IMR-90 (cell line): ENCODE measurements at regions not wholly inside any gene's neighbourhood (a gene's known extent, or its start where the extent isn't known, plus 50 kb on each side); places are given as distances from the start of the nearest gene placed in this dataset.

ENCODE experiments used
- ATAC-seq: fragments of 200-7000 bp; cut with Tn5 transposase; 2 replicates; pipeline ENCODE4 v1.9.1; 2020; ENCODE audit warnings: low read depth, mild to moderate bottlenecking, moderate library complexity
- BruUV-seq: library from RNA; stranded (reverse); fragments of 400-500 nt; replicated peaks from 2 replicates; lab custom pipeline; 2021; lab: Mats Ljungman, UMichigan
- CTCF ChIA-PET: fragments of 300-600 bp; formaldehyde crosslinking; extraction: SDS; loops from one replicate; lab custom pipeline; 2021; ENCODE audit warnings: antibody characterized with exemption; lab: Yijun Ruan, JAX
- POLR2A ChIA-PET: fragments of 300-600 bp; sonication (Branson Sonifier 250); formaldehyde crosslinking; loops from one replicate; lab custom pipeline; 2022; ENCODE audit warnings: antibody characterized with exemption; ENCODE audit not compliant: unreplicated experiment; lab: Charles Lee
- DNase-seq: peaks from one replicate; pipeline ENCODE4 v3.0.0; 2013
- H2AFZ ChIP-seq: replicated peaks from 2 replicates; pipeline ENCODE3; 2013; ENCODE audit warnings: low read length, mild to moderate bottlenecking; ENCODE audit not compliant: poor library complexity
- H2AK5ac ChIP-seq: 2 replicates; pipeline ENCODE4 v1.6.1; 2013; ENCODE audit warnings: low read depth, low read length, inconsistent platforms
- H2AK9ac ChIP-seq: replicated peaks from 2 replicates; pipeline ENCODE3; 2013; ENCODE audit warnings: mild to moderate bottlenecking, low read depth, low read length, moderate library complexity; ENCODE audit not compliant: poor library complexity
- H2BK120ac ChIP-seq: 2 replicates; pipeline ENCODE4 v1.6.1; 2013; ENCODE audit warnings: low read depth, low read length, inconsistent platforms
- H2BK15ac ChIP-seq: 3 replicates; pipeline ENCODE4 v1.6.1; 2013; ENCODE audit warnings: low read depth, low read length, inconsistent platforms
- H2BK20ac ChIP-seq: 2 replicates; pipeline ENCODE4 v1.6.1; 2013; ENCODE audit warnings: low read depth, mild to moderate bottlenecking, inconsistent platforms, low read length, moderate library complexity
- H2BK5ac ChIP-seq: 2 replicates; pipeline ENCODE4 v1.6.1; 2013; ENCODE audit warnings: mild to moderate bottlenecking, low read depth, low read length, inconsistent platforms; ENCODE audit not compliant: poor library complexity, severe bottlenecking
- H3K14ac ChIP-seq: replicated peaks from 2 replicates; pipeline ENCODE4 v1.6.1; 2013; ENCODE audit warnings: low read depth, low read length, inconsistent platforms
- H3K18ac ChIP-seq: 2 replicates; pipeline ENCODE4 v1.6.1; 2013; ENCODE audit warnings: low read depth, low read length, control low read depth
- H3K23ac ChIP-seq: 2 replicates; pipeline ENCODE4 v1.6.1; 2013; ENCODE audit warnings: low read depth, low read length, inconsistent platforms
- H3K27ac ChIP-seq: 2 replicates; pipeline ENCODE4 v1.5.1; 2013; ENCODE audit warnings: mild to moderate bottlenecking, control low read depth, low read length; ENCODE audit not compliant: insufficient read depth
- H3K27me3 ChIP-seq: 2 replicates; pipeline ENCODE4 v1.6.1; 2013; ENCODE audit warnings: low read length; ENCODE audit not compliant: control insufficient read depth, insufficient read depth
- H3K36me3 ChIP-seq: 2 replicates; pipeline ENCODE4 v1.6.1; 2013; ENCODE audit warnings: low read length, mixed read lengths; ENCODE audit not compliant: control insufficient read depth, insufficient read depth
- H3K4ac ChIP-seq: 2 replicates; pipeline ENCODE4 v1.6.1; 2013; ENCODE audit warnings: low read depth, low read length, inconsistent platforms
- H3K4me1 ChIP-seq: 2 replicates; pipeline ENCODE4 v1.6.1; 2013; ENCODE audit warnings: low read length, mixed read lengths; ENCODE audit not compliant: control insufficient read depth, insufficient read depth
- H3K4me2 ChIP-seq: 2 replicates; pipeline ENCODE4 v1.6.1; 2013; ENCODE audit warnings: low read depth, mild to moderate bottlenecking, control low read depth, low read length, moderate library complexity
- H3K4me3 ChIP-seq: 2 replicates; pipeline ENCODE4 v1.5.1; 2013; ENCODE audit warnings: low read depth, mild to moderate bottlenecking, control low read depth, low read length, moderate library complexity; ENCODE audit not compliant: insufficient read depth
- H3K56ac ChIP-seq: 2 replicates; pipeline ENCODE4 v1.6.1; 2013; ENCODE audit warnings: low read length, inconsistent platforms; ENCODE audit not compliant: insufficient read depth; ENCODE audit errors: extremely low read depth
- H3K79me1 ChIP-seq, 2 experiments: 2 replicates each; pipeline ENCODE4 v1.6.1; 2013; ENCODE audit warnings: low read length in 2 of 2, inconsistent platforms in 1 of 2, low read depth in 1 of 2
- H3K9ac ChIP-seq: 2 replicates; pipeline ENCODE4 v1.6.1; 2013; ENCODE audit warnings: low read depth, low read length, control low read depth
- H3K9me1 ChIP-seq: 2 replicates; pipeline ENCODE4 v1.6.1; 2013; ENCODE audit warnings: low read length, inconsistent platforms; ENCODE audit not compliant: insufficient read depth
- H3K9me3 ChIP-seq: 2 replicates; pipeline ENCODE4 v1.6.1; 2013; ENCODE audit warnings: low read length; ENCODE audit not compliant: control insufficient read depth, insufficient read depth
- H4K20me1 ChIP-seq: 2 replicates; pipeline ENCODE4 v1.6.1; 2013; ENCODE audit warnings: low read length, inconsistent platforms; ENCODE audit not compliant: insufficient read depth
- H4K5ac ChIP-seq: 2 replicates; pipeline ENCODE4 v1.6.1; 2013; ENCODE audit warnings: mild to moderate bottlenecking, low read depth, low read length, control low read depth
- H4K8ac ChIP-seq, 2 experiments: 2 replicates each; pipeline ENCODE4 v1.6.1; 2013; ENCODE audit warnings: low read depth in 2 of 2, low read length in 2 of 2, control low read depth in 1 of 2, inconsistent platforms in 1 of 2
- H4K91ac ChIP-seq: 2 replicates; pipeline ENCODE4 v1.6.1; 2013; ENCODE audit warnings: low read depth, low read length, inconsistent platforms; ENCODE audit not compliant: insufficient read depth
- CTCF ChIP-seq: conservative IDR thresholded peaks from 2 replicates; pipeline ENCODE4 v1.5.1; 2012; ENCODE audit warnings: mild to moderate bottlenecking, low read depth, low read length, improper control_type of control experiment
- POLR2A ChIP-seq: IDR thresholded peaks from 2 replicates; pipeline ENCODE4 v1.6.1; 2012; ENCODE audit warnings: mild to moderate bottlenecking, low read depth, low read length
- WGBS, 2 experiments: methylation state at CpG; one replicate each; pipeline versions ENCODE4 v1.1.5 to v1.1.7; 2013; ENCODE audit warnings: missing lambda C conversion rate in 2 of 2; ENCODE audit not compliant: insufficient read length in 1 of 2; ENCODE audit errors: extremely low coverage in 2 of 2; 5-methylcytosine and 5-hydroxymethylcytosine counted together
- dilution Hi-C: fragments of 300-500 bp; cut with HindIII; formaldehyde crosslinking; loops from one replicate; pipeline ENCODE4 v1.14.3; 2018; ENCODE audit warnings: low sequenced_read_pairs; ENCODE audit not compliant: unreplicated experiment
- in situ Hi-C: fragments of 300-500 bp; cut with MboI; formaldehyde crosslinking; loops from 3 replicates; pipeline ENCODE4 v1.14.3; 2019; ENCODE audit warnings: low sequenced_read_pairs, inconsistent platforms, mixed read lengths
- intact Hi-C: fragments of 100-400 bp; cut with micrococcal nuclease; formaldehyde crosslinking; loops from 2 replicates; pipeline ENCODE4 v1.10.0; 2022

- POLR2A ChIA-PET: no interaction called here
- no CpG with 5 or more reads among the region's 2 CpGs for WGBS, 2 experiments
- TF ChIP-seq POLR2A (no peak), CTCF (no peak)
These were observed 74.9 kb upstream of the PABPC4L start for GRCh38 chr4:134276476-134276875.

More at GRCh38 chr4:134276476-134276875, 74.9 kb upstream of the PABPC4L start:
- in situ Hi-C loops: no loop called here
- Histone ChIP-seq H3K79me1 (no peaks in the 10 kb centered on the region), H3K4me1 (no peaks in the 10 kb centered on the region), H3K9me1 (no peaks in the 10 kb centered on the region), H3K56ac (no peak overlapping the region), H3K27ac (no peak overlapping the region), H3K36me3 (no peaks in the 10 kb centered on the region), H3K14ac (no peak overlapping the region), H3K9ac (no peak overlapping the region), H3K9me3 (no peaks in the 10 kb centered on the region), H2BK15ac (no peak overlapping the region), H4K5ac (no peak overlapping the region), H3K27me3 (no peaks in the 10 kb centered on the region), H2BK5ac (no peak overlapping the region), H4K20me1 (no peaks in the 10 kb centered on the region), H3K4me2 (no peak overlapping the region), H4K91ac (no peak overlapping the region), H2AK9ac (no peak overlapping the region), H2BK120ac (no peak overlapping the region), H3K18ac (no peak overlapping the region), H2BK20ac (no peak overlapping the region), H3K4me3 (no peak overlapping the region), H4K8ac (no peak overlapping the region), H3K4ac (no peak overlapping the region), H2AFZ (no peak overlapping the region), H2AK5ac (no peak overlapping the region), H3K23ac (no peak overlapping the region)
- DNase-seq (no peak), ATAC-seq (no peak)
- CTCF ChIA-PET: no interaction called here
- dilution Hi-C loops: no loop called here
- BruUV-seq: no TSS peak
- intact Hi-C loops: no loop called here
